Large intestine (tissue), 3 donors: ENCODE measurements at regions not wholly inside any gene's neighbourhood (a gene's known extent, or its start where the extent isn't known, plus 50 kb on each side); places are given as distances from the start of the nearest gene placed in this dataset.

Experiments
- DNase-seq, 2 donors: peaks; one replicate each; pipeline versions ENCODE4 v3.0.0 to v3.0.0-alpha.2; 2013
- H3K27ac ChIP-seq: one replicate; pipeline ENCODE4 v1.5.1; 2013; ENCODE audit warnings: low read length
- H3K27me3 ChIP-seq: 2 replicates; pipeline ENCODE4 v1.6.1; 2013; ENCODE audit warnings: low read length; ENCODE audit not compliant: control insufficient read depth, insufficient read depth
- H3K36me3 ChIP-seq: 2 replicates; pipeline ENCODE4 v1.6.1; 2013; ENCODE audit warnings: low read length; ENCODE audit not compliant: control insufficient read depth, insufficient read depth
- H3K4me1 ChIP-seq: one replicate; pipeline ENCODE4 v1.6.1; 2013; ENCODE audit warnings: low read length; ENCODE audit not compliant: control insufficient read depth, insufficient read depth
- H3K4me3 ChIP-seq: one replicate; pipeline ENCODE4 v1.5.1; 2013; ENCODE audit warnings: low read length
- H3K9me3 ChIP-seq: one replicate; pipeline ENCODE4 v1.6.1; 2013; ENCODE audit warnings: mild to moderate bottlenecking, low read depth, low read length, moderate library complexity; ENCODE audit not compliant: control insufficient read depth
- WGBS: methylation state at CpG from one replicate; pipeline ENCODE4 v1.1.5; 2013; ENCODE audit warnings: low lambda C conversion rate; ENCODE audit not compliant: insufficient coverage; 5-methylcytosine and 5-hydroxymethylcytosine counted together

DNA sequence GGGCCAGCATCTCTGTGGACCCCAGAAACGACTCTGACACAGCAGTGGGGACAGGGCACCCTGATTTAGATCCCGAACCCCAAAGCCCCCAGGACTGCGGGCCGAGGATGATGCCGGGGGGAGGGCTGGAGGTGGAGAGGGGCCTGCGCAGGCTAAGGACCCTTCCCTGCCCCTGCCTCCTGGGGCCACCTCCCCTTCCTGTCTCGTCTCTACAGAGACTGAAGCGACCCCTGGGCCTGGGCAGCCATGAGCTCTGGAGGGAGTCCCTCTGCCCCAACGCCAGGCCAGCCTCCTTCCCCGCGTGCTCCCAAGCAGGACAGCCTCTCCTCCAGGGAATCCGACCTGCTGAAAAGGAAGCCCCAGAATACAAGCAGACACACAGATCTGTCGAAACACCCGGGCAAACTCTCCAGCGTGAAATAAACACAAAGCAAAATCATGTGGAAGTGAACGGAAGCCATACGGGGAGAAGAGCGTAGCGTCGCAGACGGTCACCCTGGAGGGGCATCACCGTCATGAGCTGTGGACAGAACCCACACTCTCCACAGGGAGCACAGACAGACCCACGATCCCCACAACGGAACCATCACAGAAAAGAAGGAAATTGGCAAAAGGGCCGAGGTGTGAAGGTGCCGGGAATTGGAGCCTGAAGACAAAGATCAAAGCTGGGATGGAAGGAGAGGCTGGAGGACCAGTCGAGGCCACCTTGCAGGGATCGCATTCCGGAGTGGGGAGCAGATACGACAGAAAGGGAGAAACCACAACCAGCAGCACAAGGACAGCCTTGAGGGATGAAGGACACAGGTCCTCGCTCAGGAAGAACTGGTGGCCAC, 51.0 kb upstream of the CTDP1 start:
- no peaks in the 10 kb centered on the region for H3K27me3 ChIP-seq
- no peaks in the 10 kb centered on the region for H3K36me3 ChIP-seq
- DNase-seq = no peak
- H3K4me1 ChIP-seq = no peaks in the 10 kb centered on the region
- WGBS = 100% methylated on average over 2 of the region's 31 CpGs
- peaks cover 5% of the 10 kb centered on the region for H3K9me3 ChIP-seq
- H3K4me3 ChIP-seq = no peak overlapping the region
- H3K27ac ChIP-seq = no peak overlapping the region

DNA sequence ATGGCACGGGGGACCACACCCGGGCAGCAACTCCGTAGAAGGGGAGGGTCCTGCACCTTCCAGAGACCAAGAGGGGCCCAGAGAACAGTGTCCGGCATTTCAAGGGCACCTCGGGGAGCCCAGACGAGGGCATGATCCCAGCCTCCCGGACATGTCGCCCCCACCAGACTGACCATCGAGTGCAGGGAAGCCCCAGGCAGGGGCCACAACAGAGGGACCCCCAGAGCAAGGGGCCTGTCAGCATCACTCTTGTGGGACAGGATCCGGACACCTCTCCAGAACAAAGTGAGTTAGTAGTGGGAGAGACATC, 50.4 kb upstream of the CTDP1 start:
- no peak for DNase-seq
- no peak overlapping the region for H3K4me3 ChIP-seq

DNA sequence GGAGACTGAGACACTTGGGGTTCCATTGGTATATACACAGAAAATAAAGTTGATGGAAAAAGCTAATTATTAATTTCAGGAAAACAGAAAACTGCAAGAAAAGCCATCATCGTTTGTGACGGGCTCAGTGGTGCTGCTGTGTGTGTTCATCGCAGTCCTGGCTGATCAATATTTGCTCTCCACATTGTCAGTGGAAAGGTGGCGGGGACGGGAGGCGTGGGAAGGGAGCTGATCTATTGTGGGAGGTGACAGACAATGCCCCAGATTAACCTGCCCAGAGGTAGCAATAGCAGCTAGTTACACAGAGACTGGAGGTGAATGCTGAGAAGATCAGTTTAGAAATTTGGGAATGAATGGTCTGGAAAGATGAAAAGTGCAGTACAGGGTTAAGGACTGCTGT, 50.0 kb upstream of the CTDP1 start:
- Histone ChIP-seq H3K4me3 (no peak overlapping the region), H3K4me1 (no peaks in the 10 kb centered on the region), H3K9me3 (peaks cover 6% of the 10 kb centered on the region), H3K27ac (no peak overlapping the region), H3K27me3 (no peaks in the 10 kb centered on the region), H3K36me3 (no peaks in the 10 kb centered on the region)
- no peak for DNase-seq
- WGBS = no CpG with 5 or more reads among the region's 6 CpGs

More for the DNA sequence above, 50.4 kb upstream of the CTDP1 start:
- no peaks in the 10 kb centered on the region for H3K36me3 ChIP-seq
- H3K27me3 ChIP-seq = no peaks in the 10 kb centered on the region
- peaks cover 6% of the 10 kb centered on the region for H3K9me3 ChIP-seq
- no peak overlapping the region for H3K27ac ChIP-seq
- H3K4me1 ChIP-seq = no peaks in the 10 kb centered on the region
- no CpG with 5 or more reads among the region's 10 CpGs for WGBS
